HCT116 (cell line): ENCODE measurements at regions not wholly inside any gene's neighbourhood (a gene's known extent, or its start where the extent isn't known, plus 50 kb on each side); places are given as distances from the start of the nearest gene placed in this dataset.
A peak's percentile ranks its signal among the peaks of the same experiment; 100 is the strongest.

Source experiments
- ATAC-seq: fragments of 200-7000 bp; cut with Tn5 transposase; 2 replicates; pipeline ENCODE4 v1.9.1; 2020; ENCODE audit warnings: mild to moderate bottlenecking, moderate library complexity
- BruUV-seq: library from RNA; stranded (reverse); fragments of 400-500 nt; replicated peaks from 2 replicates; lab custom pipeline; 2021; lab: Mats Ljungman, UMichigan
- CTCF ChIA-PET: fragments of 300-600 bp; sonication (Branson Sonifier 250); formaldehyde crosslinking; loops from one replicate; lab custom pipeline; 2021; ENCODE audit warnings: antibody characterized with exemption; lab: Charles Lee
- POLR2A ChIA-PET: fragments of 300-600, 350-600 bp; sonication (Branson Sonifier 250); formaldehyde crosslinking; loops from one replicate; lab custom pipeline; 2021; ENCODE audit warnings: antibody characterized with exemption; lab: Charles Lee
- RAD21 ChIA-PET, 2 experiments: fragments of 300-600 bp; sonication (Branson Sonifier 250); formaldehyde crosslinking; loops; one replicate each; lab custom pipeline; 2023; ENCODE audit warnings: low total read pairs in 2 of 2; ENCODE audit not compliant: uncharacterized antibody in 2 of 2, unreplicated experiment in 2 of 2, low non-redundant PET in 1 of 2; lab: Charles Lee
- DNase-seq: peaks from one replicate; pipeline ENCODE4 v3.0.0-alpha.2; 2010; ENCODE audit warnings: low read depth, low spot score
- H2AFZ ChIP-seq: fragments of 200-600 bp; shearing (Covaris generic), sonication (generic); 2 replicates; pipeline ENCODE4 v1.6.1; 2017; ENCODE audit warnings: low read depth, mixed run types, mixed read lengths, antibody characterized with exemption, low read length; ENCODE audit not compliant: poor library complexity, severe bottlenecking
- H3K27ac ChIP-seq: 2 replicates; pipeline ENCODE4 v1.5.1; 2012; ENCODE audit warnings: low read depth, low read length
- H3K27me3 ChIP-seq: fragments of 200-600 bp; sonication (generic); 2 replicates; pipeline ENCODE4 v1.6.1; 2016; ENCODE audit warnings: mixed run types, low read length, mixed read lengths; ENCODE audit not compliant: insufficient read depth
- H3K36me3 ChIP-seq, 2 experiments: fragments of 200-500 bp in 1 of 2; fragments of 200-600 bp in 1 of 2; sonication (Bioruptor generic) in 1 of 2; sonication (generic) in 1 of 2; 2 replicates each; pipeline versions ENCODE4 v1.5.1 to v1.6.1; 2014 to 2016; ENCODE audit warnings: low read length in 2 of 2, inconsistent platforms in 1 of 2, mixed read lengths in 1 of 2, mixed run types in 1 of 2; ENCODE audit not compliant: insufficient read depth in 2 of 2, control insufficient read depth in 1 of 2
- H3K4me1 ChIP-seq, 2 experiments: fragments of 200-600 bp in 1 of 2; sonication (generic) in 1 of 2; 2 replicates each; pipeline versions ENCODE4 v1.5.1 to v1.6.1; 2012 to 2017; ENCODE audit warnings: low read length in 2 of 2, inconsistent platforms in 1 of 2, mild to moderate bottlenecking in 1 of 2, mixed read lengths in 1 of 2, mixed run types in 1 of 2, moderate library complexity in 1 of 2; ENCODE audit not compliant: insufficient read depth in 2 of 2, control insufficient read depth in 1 of 2
- H3K4me2 ChIP-seq: fragments of 200-600 bp; sonication (generic); 2 replicates; pipeline ENCODE4 v1.6.1; 2017; ENCODE audit warnings: mixed run types, low read length, mixed read lengths
- H3K4me3 ChIP-seq, 2 experiments: fragments of 200-600 bp in 1 of 2; sonication (generic) in 1 of 2; replicated peaks in 1 of 2; 2 replicates each; pipeline ENCODE4 v1.5.1; 2011 to 2016; ENCODE audit warnings: low read length in 2 of 2, control low read depth in 1 of 2, low read depth in 1 of 2, mild to moderate bottlenecking in 1 of 2, mixed read lengths in 1 of 2, mixed run types in 1 of 2
- H3K79me2 ChIP-seq: fragments of 200-600 bp; sonication (generic); 2 replicates; pipeline ENCODE4 v1.6.1; 2017; ENCODE audit warnings: mild to moderate bottlenecking, mixed run types, low read length, moderate library complexity, mixed read lengths; ENCODE audit not compliant: insufficient read depth
- H3K9ac ChIP-seq: fragments of 200-600 bp; sonication (generic); 2 replicates; pipeline ENCODE4 v1.6.1; 2016; ENCODE audit warnings: low read length, mixed read lengths
- H3K9me2 ChIP-seq: fragments of 200-600 bp; sonication (generic), shearing (Covaris generic); 2 replicates; pipeline ENCODE4 v1.6.1; 2017; ENCODE audit warnings: mixed run types, mild to moderate bottlenecking, moderate library complexity; ENCODE audit not compliant: insufficient read depth
- H3K9me3 ChIP-seq, 2 experiments: fragments of 200-500 bp in 1 of 2; fragments of 200-600 bp in 1 of 2; sonication (Bioruptor generic) in 1 of 2; sonication (generic) in 1 of 2; 2 replicates each; pipeline ENCODE4 v1.6.1; 2014 to 2017; ENCODE audit warnings: low read length in 2 of 2, mixed read lengths in 2 of 2, inconsistent platforms in 1 of 2, low read depth in 1 of 2, mild to moderate bottlenecking in 1 of 2, mixed run types in 1 of 2, moderate library complexity in 1 of 2; ENCODE audit not compliant: control insufficient read depth in 1 of 2, insufficient read depth in 1 of 2
- H4K20me1 ChIP-seq: fragments of 200-600 bp; sonication (generic), shearing (Covaris generic); 2 replicates; pipeline ENCODE4 v1.6.1; 2017; ENCODE audit warnings: mixed run types, mild to moderate bottlenecking, moderate library complexity; ENCODE audit not compliant: insufficient read depth
- ATF3 ChIP-seq: IDR thresholded peaks from 2 replicates; pipeline ENCODE4 v1.6.1; 2012
- CBX3 ChIP-seq: IDR thresholded peaks from 2 replicates; pipeline ENCODE4 v1.6.1; 2012; ENCODE audit warnings: low read depth
- CTCF ChIP-seq, 3 experiments: fragments of 200-600 bp in 1 of 3; sonication (generic) in 1 of 3; IDR thresholded peaks in 2 of 3; conservative IDR thresholded peaks in 1 of 3; 2 replicates each; pipeline ENCODE4 v1.5.1; 2012 to 2017; ENCODE audit warnings: low read depth in 2 of 3, low read length in 2 of 3, antibody characterized with exemption in 1 of 3, borderline replicate concordance in 1 of 3, control low read depth in 1 of 3, mild to moderate bottlenecking in 1 of 3, mixed read lengths in 1 of 3, mixed run types in 1 of 3, moderate library complexity in 1 of 3; ENCODE audit not compliant: insufficient read depth in 1 of 3
- EGR1 ChIP-seq: IDR thresholded peaks from 2 replicates; pipeline ENCODE4 v1.6.1; 2012; ENCODE audit warnings: low read depth
- ELF1 ChIP-seq: IDR thresholded peaks from 2 replicates; pipeline ENCODE4 v1.6.1; 2012; ENCODE audit warnings: low read depth, borderline replicate concordance
- EZH2 ChIP-seq: fragments of 200-600 bp; sonication (generic); IDR thresholded peaks from 2 replicates; pipeline ENCODE4 v1.6.1; 2017; ENCODE audit warnings: antibody characterized with exemption, mixed run types
- EZH2phosphoT487 ChIP-seq: fragments of 200-600 bp; IDR thresholded peaks from 2 replicates; pipeline ENCODE4 v1.6.1; 2018; ENCODE audit warnings: antibody characterized with exemption, borderline replicate concordance
- JUND ChIP-seq: IDR thresholded peaks from 2 replicates; pipeline ENCODE4 v1.6.1; 2012
- MAX ChIP-seq: IDR thresholded peaks from 2 replicates; pipeline ENCODE4 v1.6.1; 2012
- POLR2A ChIP-seq: IDR thresholded peaks from 2 replicates; pipeline ENCODE4 v1.7.0; 2011; ENCODE audit warnings: borderline replicate concordance; ENCODE audit not compliant: insufficient read depth, insufficient read length; ENCODE audit errors: extremely low read depth
- POLR2AphosphoS5 ChIP-seq: IDR thresholded peaks from 2 replicates; pipeline ENCODE4 v1.6.1; 2011; ENCODE audit warnings: mild to moderate bottlenecking, low read depth, low read length, moderate library complexity
- RAD21 ChIP-seq: IDR thresholded peaks from 2 replicates; pipeline ENCODE4 v1.6.1; 2012; ENCODE audit warnings: low read depth, mild to moderate bottlenecking
- SIN3A ChIP-seq: IDR thresholded peaks from 2 replicates; pipeline ENCODE4 v1.6.1; 2012; ENCODE audit warnings: low read depth
- SP1 ChIP-seq: IDR thresholded peaks from 2 replicates; pipeline ENCODE4 v1.6.1; 2012; ENCODE audit warnings: low read depth
- SRF ChIP-seq: IDR thresholded peaks from 2 replicates; pipeline ENCODE4 v1.6.1; 2012; ENCODE audit warnings: low read depth
- YY1 ChIP-seq: IDR thresholded peaks from 2 replicates; pipeline ENCODE4 v1.6.1; 2011; ENCODE audit warnings: low read length, low read depth, moderate library complexity, mild to moderate bottlenecking; ENCODE audit not compliant: insufficient replicate concordance; ENCODE audit errors: extremely low read depth
- ZBTB33 ChIP-seq: IDR thresholded peaks from 2 replicates; pipeline ENCODE4 v1.6.1; 2011; ENCODE audit warnings: mild to moderate bottlenecking, low read length, moderate library complexity; ENCODE audit not compliant: insufficient replicate concordance; ENCODE audit errors: extremely low read depth
- ZFX ChIP-seq: fragments of 450-650 bp; IDR thresholded peaks from 2 replicates; pipeline ENCODE4 v1.6.1; 2017
- intact Hi-C: fragments of 100-400 bp; cut with micrococcal nuclease; formaldehyde crosslinking; loops from 2 replicates; pipeline ENCODE4 v1.10.0; 2022

- no peak overlapping the region for H3K4me2 ChIP-seq
- no peaks in the 10 kb centered on the region for H4K20me1 ChIP-seq
- H3K4me1 ChIP-seq: no peaks in the 10 kb centered on the region
- H3K9ac ChIP-seq: no peak overlapping the region
- ATAC-seq (no peak), DNase-seq (no peak)
- RAD21 ChIA-PET: no interaction called here
- intact Hi-C loops: no loop called here
- H2AFZ ChIP-seq: peak overlapping the region; percentile 9
- no peaks in the 10 kb centered on the region for H3K27me3 ChIP-seq
- no peaks in the 10 kb centered on the region for H3K9me2 ChIP-seq
- no peaks in the 10 kb centered on the region for H3K9me3 ChIP-seq
- TF ChIP-seq EGR1 (no peak), EZH2 (no peak), ELF1 (no peak), CTCF (IDR thresholded peaks at IDR 0.05 in 2 of 3, conservative IDR thresholded peaks at IDR 0.05 in 1 of 3; ENCODE audit: borderline replicate concordance in 1 of 3, insufficient read depth in 1 of 3, low read depth in 2 of 3, low read length in 2 of 3) (no peak), POLR2A (no peak), ZBTB33 (no peak), ZFX (no peak), SIN3A (no peak), RAD21 (no peak), POLR2AphosphoS5 (no peak), MAX (no peak), SP1 (no peak), CBX3 (no peak), SRF (no peak), JUND (no peak), ATF3 (no peak), EZH2phosphoT487 (no peak), YY1 (no peak)
- TF ChIP-seq, all 23 proteins: peak for 0
- Histone ChIP-seq H3K79me2 (no peaks in the 10 kb centered on the region), H3K36me3 (no peaks in the 10 kb centered on the region), H3K27ac (no peak overlapping the region), H3K4me3 (no peak overlapping the region)
- ChIA-PET POLR2A (no interaction called here), CTCF (no interaction called here)
- BruUV-seq: no TSS peak
Observed at GRCh38 chr12:85461127-85461526, 181.1 kb downstream of the ALX1 start.
